Fibroblast of gingiva (primary cell): ENCODE measurements at regions not wholly inside any gene's neighbourhood (a gene's known extent, or its start where the extent isn't known, plus 50 kb on each side); places are given as distances from the start of the nearest gene placed in this dataset.
"Not testable (repeated sequence)": the region's sequence is repeated elsewhere in the genome, so short reads cannot be mapped to it uniquely, and the experiment has no call there.

Experiments used
- DNase-seq: peaks from one replicate; pipeline ENCODE4 v3.0.0-alpha.2; 2011; ENCODE audit warnings: low read depth

- DNase-seq, result no peak
These were observed 80.0 kb downstream of the SHOX2 start for GRCh38 chr3:158026236-158026635.

GRCh38 chr3:158019897-158020296, 86.3 kb downstream of the SHOX2 start:
- not testable (repeated sequence) for DNase-seq

GRCh38 chr3:158018462-158018861, 87.8 kb downstream of the SHOX2 start:
- no peak for DNase-seq

- DNase-seq, result no peak
These were observed 93.3 kb downstream of the SHOX2 start for GRCh38 chr3:158012901-158013300.

- DNase-seq, result no peak
These were observed 100.7 kb downstream of the SHOX2 start for GRCh38 chr3:158005391-158006100.

- no peak for DNase-seq
These were observed 107.0 kb downstream of the SHOX2 start for GRCh38 chr3:157999246-157999645.

GRCh38 chr3:157982359-157982758, 123.9 kb downstream of the SHOX2 start:
- no peak for DNase-seq

- no peak for DNase-seq
These were observed 124.4 kb downstream of the SHOX2 start for GRCh38 chr3:157981819-157982218.

GRCh38 chr3:157979022-157979421, 127.2 kb downstream of the SHOX2 start:
- no peak for DNase-seq

GRCh38 chr3:157961665-157962064, 144.6 kb downstream of the SHOX2 start:
- DNase-seq, result no peak

- DNase-seq, result no peak
These were observed 147.8 kb downstream of the SHOX2 start for GRCh38 chr3:157958457-157958856.

GRCh38 chr3:157956850-157957249, 149.4 kb downstream of the SHOX2 start:
- DNase-seq, result no peak

GRCh38 chr3:157956176-157956575, 150.0 kb downstream of the SHOX2 start:
- DNase-seq, result no peak

GRCh38 chr3:157953565-157953964, 152.7 kb downstream of the SHOX2 start:
- DNase-seq, result no peak

GRCh38 chr3:157948605-157949383, 157.4 kb downstream of the SHOX2 start:
- no peak for DNase-seq

- DNase-seq, result no peak
These were observed 167.1 kb downstream of the SHOX2 start for GRCh38 chr3:157939166-157939565.

- peak; percentile 60 for DNase-seq
These were observed 168.0 kb downstream of the SHOX2 start for GRCh38 chr3:157938154-157938779.

GRCh38 chr3:157931517-157931916, 174.7 kb downstream of the SHOX2 start:
- DNase-seq, result no peak

GRCh38 chr3:157930000-157930780, 176.0 kb downstream of the SHOX2 start:
- DNase-seq, result no peak

- no peak for DNase-seq
These were observed 179.4 kb downstream of the SHOX2 start for GRCh38 chr3:157926822-157927221.

- no peak for DNase-seq
These were observed 183.6 kb downstream of the SHOX2 start for GRCh38 chr3:157922614-157923013.

GRCh38 chr3:157921811-157922210, 184.4 kb downstream of the SHOX2 start:
- no peak for DNase-seq
